K562 (cell line): ENCODE measurements at regions not wholly inside any gene's neighbourhood (a gene's known extent, or its start where the extent isn't known, plus 50 kb on each side); places are given as distances from the start of the nearest gene placed in this dataset.

ENCODE experiments used
- ATAC-seq: fragments of 200-7000 bp; cut with Tn5 transposase; 3 replicates; pipeline ENCODE4 v1.9.1; 2020; ENCODE audit warnings: moderate library complexity
- BruUV-seq: library from RNA; stranded (reverse); fragments of 400-500 nt; replicated peaks from 2 replicates; lab custom pipeline; 2021; lab: Mats Ljungman, UMichigan
- CTCF ChIA-PET: fragments of 300-600 bp; formaldehyde crosslinking; extraction: SDS; loops from one replicate; lab custom pipeline; 2021; ENCODE audit warnings: low intra/inter-chr PET ratio; lab: Yijun Ruan, JAX
- POLR2A ChIA-PET: fragments of 300-600, 350-650 bp; sonication (Branson Sonifier 250); formaldehyde crosslinking; extraction: SDS; loops from one replicate; lab custom pipeline; 2021; ENCODE audit warnings: antibody characterized with exemption, inconsistent platforms; lab: Yijun Ruan, JAX
- DNase-seq, 4 experiments: peaks; one replicate each; pipeline versions ENCODE4 v3.0.0 to v3.0.0-alpha.2; 2011 to 2018; ENCODE audit warnings: low spot score in 3 of 4, mixed read lengths in 3 of 4; ENCODE audit errors: extremely low read depth in 1 of 4
- FAIRE-seq: peaks from 2 replicates; lab custom pipeline; 2011; peaks lifted over from hg19 to GRCh38; lab: Jason Lieb, UNC
- H2AFZ ChIP-seq: 2 replicates; pipeline ENCODE4 v1.6.0; 2011; ENCODE audit warnings: low read depth, low read length, control low read depth, inconsistent platforms
- H3K27ac ChIP-seq: fragments of 200-600 bp; 3 replicates; pipeline ENCODE4 v1.8.0; 2011; ENCODE audit warnings: low read depth, mild to moderate bottlenecking, control low read depth, inconsistent platforms, low read length, moderate library complexity, mixed read lengths; ENCODE audit errors: extremely low read depth
- H3K27me3 ChIP-seq, 2 experiments: fragments of 300-600 bp in 1 of 2; 2 replicates in 1 of 2; 3 replicates in 1 of 2; pipeline versions ENCODE4 v1.6.0 to v1.8.0; 2011; ENCODE audit warnings: inconsistent platforms in 2 of 2, low read length in 2 of 2, mild to moderate bottlenecking in 1 of 2, mixed read lengths in 1 of 2, moderate library complexity in 1 of 2; ENCODE audit not compliant: control insufficient read depth in 2 of 2, insufficient read depth in 2 of 2
- H3K36me3 ChIP-seq: fragments of 300-600 bp; 3 replicates; pipeline ENCODE4 v1.8.0; 2011; ENCODE audit warnings: mild to moderate bottlenecking, low read length, inconsistent platforms; ENCODE audit not compliant: control insufficient read depth, insufficient read depth
- H3K4me1 ChIP-seq, 2 experiments: fragments of 200-600 bp in 1 of 2; replicated peaks in 1 of 2; 2 replicates in 1 of 2; 3 replicates in 1 of 2; pipeline versions ENCODE4 v1.5.1 to v1.8.0; 2011; ENCODE audit warnings: inconsistent platforms in 2 of 2, low read length in 2 of 2, mild to moderate bottlenecking in 1 of 2, mixed read lengths in 1 of 2, moderate library complexity in 1 of 2; ENCODE audit not compliant: control insufficient read depth in 2 of 2, insufficient read depth in 2 of 2
- H3K4me2 ChIP-seq: 2 replicates; pipeline ENCODE4 v1.6.1; 2011; ENCODE audit warnings: low read length, control low read depth, inconsistent platforms, mixed read lengths; ENCODE audit not compliant: insufficient read depth
- H3K4me3 ChIP-seq: fragments of 200-600 bp; sonication (generic), shearing (Covaris generic); 2 replicates; pipeline ENCODE4 v1.5.1; 2016; ENCODE audit warnings: control low read depth, inconsistent platforms
- H3K79me2 ChIP-seq: fragments of 200-600 bp; 3 replicates; pipeline ENCODE4 v1.8.0; 2011; ENCODE audit warnings: low read length, inconsistent platforms; ENCODE audit not compliant: control insufficient read depth, insufficient read depth
- H3K9ac ChIP-seq, 2 experiments: 2 replicates each; pipeline versions ENCODE4 v1.6.0 to v1.6.1; 2011; ENCODE audit warnings: low read depth in 2 of 2, low read length in 2 of 2, control low read depth in 1 of 2, inconsistent platforms in 1 of 2, mild to moderate bottlenecking in 1 of 2, mixed read lengths in 1 of 2; ENCODE audit not compliant: insufficient read depth in 1 of 2
- H3K9me1 ChIP-seq: one replicate; pipeline ENCODE4 v1.6.0; 2011; ENCODE audit warnings: inconsistent platforms, mild to moderate bottlenecking, low read length, moderate library complexity; ENCODE audit not compliant: control insufficient read depth, insufficient read depth
- H3K9me3 ChIP-seq: replicated peaks from 2 replicates; pipeline ENCODE4 v1.5.1; 2011; ENCODE audit warnings: low read depth, low read length, inconsistent platforms; ENCODE audit not compliant: control insufficient read depth, insufficient read depth
- H4K20me1 ChIP-seq: replicated peaks from 2 replicates; pipeline ENCODE4 v1.6.1; 2011; ENCODE audit warnings: low read length, inconsistent platforms, mixed read lengths; ENCODE audit not compliant: control insufficient read depth, insufficient read depth
- COPS2 ChIP-seq: fragments of 450-650 bp; conservative IDR thresholded peaks from 2 replicates; pipeline ENCODE4 v1.6.1; 2016; ENCODE audit warnings: mild to moderate bottlenecking, moderate library complexity
- CREB1 ChIP-seq, 2 experiments: sonication (generic) in 1 of 2; formaldehyde crosslinking in 1 of 2; IDR thresholded peaks; 2 replicates each; pipeline versions ENCODE4 v1.6.1 to v1.8.0; 2012 to 2022; ENCODE audit warnings: inconsistent platforms in 1 of 2, mild to moderate bottlenecking in 1 of 2, missing genetic modification reagents in 1 of 2, moderate library complexity in 1 of 2
- KDM2B ChIP-seq: fragments of 250-450 bp; sonication (Bioruptor Pico); IDR thresholded peaks from 2 replicates; pipeline ENCODE4 v1.8.0; 2021; ENCODE audit warnings: mild to moderate bottlenecking, moderate library complexity
- NFATC3 ChIP-seq: fragments of 450-650 bp; IDR thresholded peaks from 2 replicates; pipeline ENCODE4 v1.6.1; 2017; ENCODE audit warnings: mild to moderate bottlenecking
- ZFP30 ChIP-seq: fragments of 250-450 bp; sonication (Bioruptor Pico); IDR thresholded peaks from 2 replicates; pipeline ENCODE4 v1.8.0; 2022; ENCODE audit warnings: moderate library complexity, mild to moderate bottlenecking, inconsistent platforms, borderline replicate concordance
- WGBS: fragments of 100-300 bp; shearing (Covaris generic); methylation state at CpG from one replicate; pipeline ENCODE4 v1.1.6; 2016; ENCODE audit warnings: low coverage, mixed read lengths; ENCODE audit not compliant: insufficient coverage; ENCODE audit errors: missing lambda C conversion rate; 5-methylcytosine and 5-hydroxymethylcytosine counted together
- in situ Hi-C: fragments of 300-500 bp; cut with MboI; formaldehyde crosslinking; loops from 4 replicates; pipeline ENCODE4 v1.15.0; 2018; ENCODE audit warnings: inconsistent platforms, mixed read lengths
- intact Hi-C: fragments of 100-400 bp; cut with micrococcal nuclease; formaldehyde crosslinking; loops from 2 replicates; pipeline ENCODE4 v1.14.2; 2022
- TF ChIP-seq, protein P1 (sequence below): fragments of 250-450 bp; sonication (Bioruptor Pico); IDR thresholded peaks from 2 replicates; pipeline ENCODE4 v1.8.0; 2022; ENCODE audit warnings: inconsistent platforms, mild to moderate bottlenecking, moderate library complexity, borderline replicate concordance
- TF ChIP-seq, protein P2 (sequence below): fragments of 450-650 bp; IDR thresholded peaks from 2 replicates; pipeline ENCODE4 v1.6.1; 2016; ENCODE audit warnings: mild to moderate bottlenecking, moderate library complexity

GRCh38 chr1:36579039-36579438, 96.3 kb upstream of the CSF3R start (continued):
- TF ChIP-seq ZFP30, result no peak
- no peak for TF ChIP-seq KDM2B (CRISPR knock-in tag)
- no peak for TF ChIP-seq COPS2

DNA sequence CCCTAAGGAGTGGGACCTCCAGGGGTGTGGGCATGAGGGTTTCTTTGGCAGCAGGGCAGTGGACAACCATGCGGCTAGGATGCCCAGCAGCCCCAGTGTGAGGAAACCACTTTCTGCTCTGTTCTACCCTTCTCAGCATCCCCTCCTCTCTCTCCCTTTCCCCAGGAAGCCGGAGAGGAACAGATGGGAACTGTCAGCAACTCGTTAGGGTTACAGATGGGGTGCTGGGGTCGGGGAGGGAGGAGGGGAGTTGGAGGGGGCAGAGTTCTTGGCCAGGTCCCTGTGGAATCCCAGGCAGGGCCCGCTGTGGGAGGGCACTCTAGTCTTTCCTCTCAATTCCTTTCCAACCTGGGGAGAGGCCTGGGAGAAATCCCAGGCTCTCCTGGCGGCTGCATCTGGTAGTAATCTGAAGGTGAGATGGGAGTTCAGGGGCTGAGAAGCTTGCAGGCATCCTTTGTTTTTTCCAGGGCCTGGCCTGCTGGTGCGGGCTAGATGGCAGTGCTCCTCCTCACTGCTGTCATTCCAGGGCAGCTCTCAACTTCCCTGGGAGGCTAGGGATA, 93.9 kb upstream of the CSF3R start:
- no peak overlapping the region for H3K4me3 ChIP-seq
- ChIA-PET CTCF (no interaction called here), POLR2A (interaction anchor here (0.6 to 1.1 kb wide), 4 partner anchors 13 to 181 kb away, joined by 3 to 4 read pairs (median 3); no protein-coding TSS in a partner anchor)
- H3K9me1 ChIP-seq, result no peaks in the 10 kb centered on the region
- in situ Hi-C loops, result no loop called here
- no peaks in the 10 kb centered on the region for H3K9me3 ChIP-seq
- no peaks in the 10 kb centered on the region for H3K79me2 ChIP-seq
- TF ChIP-seq, protein P1, sequence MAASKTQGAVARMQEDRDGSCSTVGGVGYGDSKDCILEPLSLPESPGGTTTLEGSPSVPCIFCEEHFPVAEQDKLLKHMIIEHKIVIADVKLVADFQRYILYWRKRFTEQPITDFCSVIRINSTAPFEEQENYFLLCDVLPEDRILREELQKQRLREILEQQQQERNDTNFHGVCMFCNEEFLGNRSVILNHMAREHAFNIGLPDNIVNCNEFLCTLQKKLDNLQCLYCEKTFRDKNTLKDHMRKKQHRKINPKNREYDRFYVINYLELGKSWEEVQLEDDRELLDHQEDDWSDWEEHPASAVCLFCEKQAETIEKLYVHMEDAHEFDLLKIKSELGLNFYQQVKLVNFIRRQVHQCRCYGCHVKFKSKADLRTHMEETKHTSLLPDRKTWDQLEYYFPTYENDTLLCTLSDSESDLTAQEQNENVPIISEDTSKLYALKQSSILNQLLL, result no peak
- TF ChIP-seq, protein P2, sequence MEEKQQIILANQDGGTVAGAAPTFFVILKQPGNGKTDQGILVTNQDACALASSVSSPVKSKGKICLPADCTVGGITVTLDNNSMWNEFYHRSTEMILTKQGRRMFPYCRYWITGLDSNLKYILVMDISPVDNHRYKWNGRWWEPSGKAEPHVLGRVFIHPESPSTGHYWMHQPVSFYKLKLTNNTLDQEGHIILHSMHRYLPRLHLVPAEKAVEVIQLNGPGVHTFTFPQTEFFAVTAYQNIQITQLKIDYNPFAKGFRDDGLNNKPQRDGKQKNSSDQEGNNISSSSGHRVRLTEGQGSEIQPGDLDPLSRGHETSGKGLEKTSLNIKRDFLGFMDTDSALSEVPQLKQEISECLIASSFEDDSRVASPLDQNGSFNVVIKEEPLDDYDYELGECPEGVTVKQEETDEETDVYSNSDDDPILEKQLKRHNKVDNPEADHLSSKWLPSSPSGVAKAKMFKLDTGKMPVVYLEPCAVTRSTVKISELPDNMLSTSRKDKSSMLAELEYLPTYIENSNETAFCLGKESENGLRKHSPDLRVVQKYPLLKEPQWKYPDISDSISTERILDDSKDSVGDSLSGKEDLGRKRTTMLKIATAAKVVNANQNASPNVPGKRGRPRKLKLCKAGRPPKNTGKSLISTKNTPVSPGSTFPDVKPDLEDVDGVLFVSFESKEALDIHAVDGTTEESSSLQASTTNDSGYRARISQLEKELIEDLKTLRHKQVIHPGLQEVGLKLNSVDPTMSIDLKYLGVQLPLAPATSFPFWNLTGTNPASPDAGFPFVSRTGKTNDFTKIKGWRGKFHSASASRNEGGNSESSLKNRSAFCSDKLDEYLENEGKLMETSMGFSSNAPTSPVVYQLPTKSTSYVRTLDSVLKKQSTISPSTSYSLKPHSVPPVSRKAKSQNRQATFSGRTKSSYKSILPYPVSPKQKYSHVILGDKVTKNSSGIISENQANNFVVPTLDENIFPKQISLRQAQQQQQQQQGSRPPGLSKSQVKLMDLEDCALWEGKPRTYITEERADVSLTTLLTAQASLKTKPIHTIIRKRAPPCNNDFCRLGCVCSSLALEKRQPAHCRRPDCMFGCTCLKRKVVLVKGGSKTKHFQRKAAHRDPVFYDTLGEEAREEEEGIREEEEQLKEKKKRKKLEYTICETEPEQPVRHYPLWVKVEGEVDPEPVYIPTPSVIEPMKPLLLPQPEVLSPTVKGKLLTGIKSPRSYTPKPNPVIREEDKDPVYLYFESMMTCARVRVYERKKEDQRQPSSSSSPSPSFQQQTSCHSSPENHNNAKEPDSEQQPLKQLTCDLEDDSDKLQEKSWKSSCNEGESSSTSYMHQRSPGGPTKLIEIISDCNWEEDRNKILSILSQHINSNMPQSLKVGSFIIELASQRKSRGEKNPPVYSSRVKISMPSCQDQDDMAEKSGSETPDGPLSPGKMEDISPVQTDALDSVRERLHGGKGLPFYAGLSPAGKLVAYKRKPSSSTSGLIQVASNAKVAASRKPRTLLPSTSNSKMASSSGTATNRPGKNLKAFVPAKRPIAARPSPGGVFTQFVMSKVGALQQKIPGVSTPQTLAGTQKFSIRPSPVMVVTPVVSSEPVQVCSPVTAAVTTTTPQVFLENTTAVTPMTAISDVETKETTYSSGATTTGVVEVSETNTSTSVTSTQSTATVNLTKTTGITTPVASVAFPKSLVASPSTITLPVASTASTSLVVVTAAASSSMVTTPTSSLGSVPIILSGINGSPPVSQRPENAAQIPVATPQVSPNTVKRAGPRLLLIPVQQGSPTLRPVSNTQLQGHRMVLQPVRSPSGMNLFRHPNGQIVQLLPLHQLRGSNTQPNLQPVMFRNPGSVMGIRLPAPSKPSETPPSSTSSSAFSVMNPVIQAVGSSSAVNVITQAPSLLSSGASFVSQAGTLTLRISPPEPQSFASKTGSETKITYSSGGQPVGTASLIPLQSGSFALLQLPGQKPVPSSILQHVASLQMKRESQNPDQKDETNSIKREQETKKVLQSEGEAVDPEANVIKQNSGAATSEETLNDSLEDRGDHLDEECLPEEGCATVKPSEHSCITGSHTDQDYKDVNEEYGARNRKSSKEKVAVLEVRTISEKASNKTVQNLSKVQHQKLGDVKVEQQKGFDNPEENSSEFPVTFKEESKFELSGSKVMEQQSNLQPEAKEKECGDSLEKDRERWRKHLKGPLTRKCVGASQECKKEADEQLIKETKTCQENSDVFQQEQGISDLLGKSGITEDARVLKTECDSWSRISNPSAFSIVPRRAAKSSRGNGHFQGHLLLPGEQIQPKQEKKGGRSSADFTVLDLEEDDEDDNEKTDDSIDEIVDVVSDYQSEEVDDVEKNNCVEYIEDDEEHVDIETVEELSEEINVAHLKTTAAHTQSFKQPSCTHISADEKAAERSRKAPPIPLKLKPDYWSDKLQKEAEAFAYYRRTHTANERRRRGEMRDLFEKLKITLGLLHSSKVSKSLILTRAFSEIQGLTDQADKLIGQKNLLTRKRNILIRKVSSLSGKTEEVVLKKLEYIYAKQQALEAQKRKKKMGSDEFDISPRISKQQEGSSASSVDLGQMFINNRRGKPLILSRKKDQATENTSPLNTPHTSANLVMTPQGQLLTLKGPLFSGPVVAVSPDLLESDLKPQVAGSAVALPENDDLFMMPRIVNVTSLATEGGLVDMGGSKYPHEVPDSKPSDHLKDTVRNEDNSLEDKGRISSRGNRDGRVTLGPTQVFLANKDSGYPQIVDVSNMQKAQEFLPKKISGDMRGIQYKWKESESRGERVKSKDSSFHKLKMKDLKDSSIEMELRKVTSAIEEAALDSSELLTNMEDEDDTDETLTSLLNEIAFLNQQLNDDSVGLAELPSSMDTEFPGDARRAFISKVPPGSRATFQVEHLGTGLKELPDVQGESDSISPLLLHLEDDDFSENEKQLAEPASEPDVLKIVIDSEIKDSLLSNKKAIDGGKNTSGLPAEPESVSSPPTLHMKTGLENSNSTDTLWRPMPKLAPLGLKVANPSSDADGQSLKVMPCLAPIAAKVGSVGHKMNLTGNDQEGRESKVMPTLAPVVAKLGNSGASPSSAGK, result no peak
- TF ChIP-seq CREB1 (IDR thresholded peaks at IDR 0.05) (no peak), CREB1 (CRISPR knock-in tag; IDR thresholded peaks at IDR 0.05) (no peak), NFATC3 (no peak)
- TF ChIP-seq, all 486 proteins: peak for 0
- 20% methylated on average over 5 of the region's 7 CpGs for WGBS
- Histone ChIP-seq H3K27me3 (peaks cover 15 to 44% of the 10 kb centered on the region in 2 experiments), H3K27ac (no peak overlapping the region), H3K4me1 (peaks cover 0 to 3% of the 10 kb centered on the region in 2 experiments; a peak in 1 of 5 replicates), H3K9ac (no peak overlapping the region), H3K36me3 (no peaks in the 10 kb centered on the region), H4K20me1 (peaks cover 9% of the 10 kb centered on the region; the same call in 1 of the 2 replicates), H3K4me2 (no peak overlapping the region), H2AFZ (no peak overlapping the region)
- DNase-seq (no peak), ATAC-seq (no peak), FAIRE-seq (no peak)
- BruUV-seq, result no TSS peak
- intact Hi-C loops, result loop anchor here (2.0 to 10.0 kb wide), 2 partner anchors 126 to 748 kb away; no protein-coding TSS in a partner anchor
